ENCODE measurements at regions not wholly inside any gene's neighbourhood (a gene's known extent, or its start where the extent isn't known, plus 50 kb on each side); places are given as distances from the start of the nearest gene placed in this dataset.
"Not testable (repeated sequence)": the region's sequence is repeated elsewhere in the genome, so short reads cannot be mapped to it uniquely, and the experiment has no call there.

DNA sequence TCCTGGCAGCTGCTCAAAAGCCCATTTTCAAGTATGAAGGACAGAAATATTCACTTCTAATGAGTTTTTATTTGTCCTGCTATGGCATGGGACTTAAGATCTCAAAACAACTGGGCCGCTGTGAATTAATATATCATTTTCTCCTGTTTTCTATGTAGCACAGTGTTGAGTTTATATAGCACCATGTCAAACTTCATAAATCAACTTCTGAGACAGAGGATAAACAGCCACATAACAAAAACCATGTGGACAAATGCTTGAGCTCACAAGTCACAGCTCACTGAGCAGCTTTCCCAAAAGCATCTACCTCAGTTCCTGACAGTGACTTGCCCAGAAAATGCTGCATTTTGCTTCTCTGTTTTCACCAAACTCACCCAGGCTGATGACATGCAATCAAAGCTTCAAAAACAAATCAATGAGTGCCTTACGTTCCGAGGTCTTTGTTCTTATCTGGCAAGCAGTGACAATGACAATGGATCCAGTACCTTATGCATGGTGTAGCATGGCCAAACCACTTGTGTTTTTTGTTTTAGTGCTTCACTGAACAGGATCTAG is 722.6 kb downstream of the LRRIQ3 start:
- DNase-seq (ENCODE audit: low spot score): no peak

DNA sequence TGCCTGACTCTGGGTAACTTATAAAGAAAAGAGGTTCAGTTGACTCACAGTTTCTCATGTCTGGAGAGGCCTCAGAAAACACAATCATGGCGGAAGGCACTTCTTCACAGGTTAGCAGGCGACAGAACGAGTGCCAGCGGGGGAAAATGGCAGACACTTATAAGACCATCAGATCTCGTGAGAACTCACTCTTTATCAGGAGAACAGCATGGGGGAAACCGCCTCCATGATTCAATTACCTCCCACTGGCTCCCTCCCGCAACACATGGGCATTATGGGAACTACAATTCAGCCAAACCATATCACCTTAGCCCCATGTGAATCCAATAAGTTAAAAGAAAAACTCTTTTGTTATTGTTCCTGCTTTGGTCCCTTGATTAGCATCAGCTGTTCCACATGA is 725.2 kb downstream of the LRRIQ3 start:
- DNase-seq (ENCODE audit: low spot score): no peak

DNA sequence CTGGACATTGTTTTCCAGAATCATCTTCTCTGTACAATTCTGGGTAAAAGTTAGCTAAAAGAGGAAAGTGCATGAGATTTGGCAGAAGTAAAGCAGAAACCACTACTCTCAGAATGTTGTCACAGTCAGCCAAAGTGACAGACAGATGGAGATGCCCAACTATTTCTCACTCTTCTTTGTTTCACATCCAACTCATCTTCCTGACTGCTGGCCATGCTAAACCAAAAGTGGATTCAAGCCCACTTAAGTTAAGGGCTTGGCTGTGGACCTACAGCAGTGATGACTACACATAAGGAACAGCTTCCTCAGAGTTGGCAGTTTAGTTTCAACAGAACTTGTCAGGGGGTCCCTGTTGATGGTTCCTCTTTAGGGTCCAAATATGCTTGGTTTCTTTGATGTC is 730.2 kb downstream of the LRRIQ3 start:
- DNase-seq (ENCODE audit: low spot score): no peak

DNA sequence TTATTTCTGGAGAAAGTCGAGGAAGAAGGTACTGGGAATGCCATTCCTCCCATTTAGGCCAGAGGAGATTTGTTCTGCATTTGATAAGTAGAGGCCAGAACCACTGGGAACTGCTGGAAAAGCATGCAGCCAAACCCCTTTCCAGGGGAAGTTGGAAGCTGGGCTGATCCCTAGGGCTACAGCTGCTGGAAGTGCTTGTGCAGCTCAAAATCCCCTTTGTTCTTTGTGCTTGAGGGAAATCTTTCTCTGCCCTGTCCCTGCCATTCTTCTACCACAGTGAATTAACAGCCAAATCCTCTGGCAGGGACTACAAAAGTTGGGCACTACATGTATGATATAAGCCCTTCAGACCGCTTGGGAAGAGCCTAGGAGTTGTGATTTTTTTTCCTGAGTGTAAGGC is 734.1 kb downstream of the LRRIQ3 start:
- no peak for DNase-seq (ENCODE audit: low spot score)

GRCh38 chr1:73452522-73452921 is 745.5 kb downstream of the LRRIQ3 start:
- DNase-seq (ENCODE audit: low spot score): no peak

DNA sequence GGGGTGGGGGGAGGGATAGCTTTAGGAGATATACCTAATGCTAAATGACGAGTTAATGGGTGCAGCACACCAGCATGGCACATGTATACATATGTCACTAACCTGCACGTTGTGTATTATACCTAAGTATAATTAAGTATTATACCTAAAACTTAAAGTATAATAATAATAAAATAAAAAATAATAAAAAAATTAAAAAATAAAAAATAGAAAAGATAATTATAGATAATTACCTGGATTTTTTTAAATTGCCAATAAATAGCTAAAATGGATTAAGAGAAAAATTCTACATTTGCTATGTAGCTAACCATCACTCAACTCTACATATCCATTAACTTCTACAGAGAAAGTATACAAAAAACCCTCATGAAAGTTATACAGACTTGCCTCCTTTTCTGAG is 747.3 kb downstream of the LRRIQ3 start:
- DNase-seq (ENCODE audit: low spot score): not testable (repeated sequence)

DNA sequence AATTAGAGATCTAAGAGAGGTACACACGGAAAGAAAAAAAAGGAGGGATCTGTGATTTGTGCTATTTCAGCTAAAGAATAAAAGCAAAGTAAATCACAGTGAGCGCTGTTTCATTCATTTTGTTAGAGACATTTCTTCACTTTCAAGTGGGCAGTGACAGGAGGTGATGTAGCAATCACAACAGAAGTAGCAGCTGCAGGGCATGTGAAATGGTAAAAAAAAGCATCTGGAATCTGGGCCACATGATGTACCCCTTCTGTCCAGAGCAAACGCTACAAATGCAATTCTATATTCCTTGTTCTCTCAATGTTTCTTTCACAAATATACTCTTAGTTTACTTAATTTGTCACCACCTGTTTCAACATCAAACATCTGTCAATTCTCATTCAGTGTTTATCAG is 786.5 kb downstream of the LRRIQ3 start:
- DNase-seq (ENCODE audit: low spot score): no peak

DNA sequence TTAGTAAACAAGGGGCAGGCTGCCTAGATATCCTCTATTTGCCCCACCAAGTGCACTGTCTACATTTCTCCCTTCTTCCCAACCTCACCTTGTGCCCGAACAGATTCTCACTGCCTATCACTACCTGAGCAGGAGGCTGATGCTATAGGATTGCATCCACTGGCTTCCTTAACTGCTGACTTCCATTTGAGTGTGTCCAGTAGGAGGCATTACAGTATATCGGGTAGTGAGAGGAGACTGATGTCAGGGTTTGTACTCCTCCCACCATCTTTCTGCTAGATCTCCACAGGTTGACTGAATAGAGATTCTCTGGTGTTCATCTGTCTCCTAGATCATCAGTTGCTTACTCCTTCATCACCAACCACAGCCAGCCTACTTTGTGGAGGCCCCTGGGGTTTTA is 796.3 kb downstream of the LRRIQ3 start:
- DNase-seq (ENCODE audit: low spot score): no peak

DNA sequence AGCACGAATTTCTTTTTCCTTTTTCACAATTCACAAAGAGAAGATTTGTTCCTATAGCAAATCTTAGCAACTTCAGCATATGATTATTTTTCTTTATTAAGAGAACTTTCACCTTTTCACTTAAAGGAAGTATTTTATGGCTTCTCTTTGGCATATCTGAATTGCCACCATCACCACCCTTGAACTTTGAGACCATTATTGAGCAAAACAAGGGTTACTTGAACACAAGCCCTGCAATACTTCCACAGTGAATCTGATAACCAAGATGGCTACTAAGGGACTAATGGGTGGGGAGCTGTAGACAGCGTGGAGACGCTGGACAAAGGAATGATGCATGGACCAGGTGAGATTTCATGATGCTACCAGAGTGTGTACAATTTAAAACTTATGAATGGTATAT is 815.0 kb downstream of the LRRIQ3 start:
- no peak for DNase-seq (ENCODE audit: low spot score)

DNA sequence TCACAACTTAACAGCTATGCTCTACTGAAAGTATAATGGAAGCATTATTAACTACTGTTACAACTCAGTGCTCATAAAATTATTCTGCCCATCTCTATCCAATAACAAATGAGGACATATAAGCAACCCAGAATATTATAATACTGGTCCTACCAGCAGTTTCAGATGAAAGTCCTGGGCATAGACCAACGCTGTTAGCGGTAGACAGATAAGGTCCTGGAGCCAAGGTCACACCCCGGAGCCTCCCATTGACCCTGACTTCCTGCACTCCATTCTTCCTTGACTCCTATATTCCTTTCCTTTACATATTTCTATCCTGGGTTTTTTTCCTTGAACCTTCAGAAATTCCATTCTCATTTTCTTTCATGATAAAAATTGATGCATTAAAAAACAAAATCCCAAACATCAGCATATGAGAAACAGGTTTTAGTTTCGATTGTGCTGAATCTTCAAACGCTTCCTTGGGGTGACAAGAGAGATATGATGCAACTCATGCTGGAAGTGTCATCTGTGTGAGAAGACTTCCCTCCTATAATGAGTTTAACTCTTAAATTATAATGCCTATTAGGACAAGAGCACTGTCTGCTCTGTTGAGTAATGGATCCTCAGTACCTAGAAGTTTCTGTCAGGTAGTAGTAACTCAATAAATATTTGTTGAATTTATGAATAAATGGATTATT is 831.1 kb downstream of the LRRIQ3 start:
- DNase-seq (ENCODE audit: low spot score): no peak

DNA sequence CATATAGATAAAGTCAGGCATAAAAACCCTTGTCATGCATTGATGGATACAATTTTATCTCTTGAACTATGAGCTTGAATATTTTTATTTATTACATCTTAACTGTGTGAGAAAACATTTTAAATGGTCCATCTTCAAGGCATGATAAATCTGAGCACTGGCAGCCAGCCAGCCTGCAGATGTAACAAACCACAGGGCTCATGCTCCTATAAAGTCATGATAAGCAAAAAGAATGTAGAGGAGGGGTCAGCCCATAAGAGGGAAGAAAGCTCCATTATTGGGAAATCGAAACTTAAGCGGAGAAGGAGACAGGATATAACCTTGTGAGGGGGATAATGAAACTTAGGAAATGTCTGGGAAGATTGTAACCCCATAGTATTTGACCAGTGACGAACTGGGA is 839.0 kb downstream of the LRRIQ3 start:
- no peak for DNase-seq (ENCODE audit: low spot score)

DNA sequence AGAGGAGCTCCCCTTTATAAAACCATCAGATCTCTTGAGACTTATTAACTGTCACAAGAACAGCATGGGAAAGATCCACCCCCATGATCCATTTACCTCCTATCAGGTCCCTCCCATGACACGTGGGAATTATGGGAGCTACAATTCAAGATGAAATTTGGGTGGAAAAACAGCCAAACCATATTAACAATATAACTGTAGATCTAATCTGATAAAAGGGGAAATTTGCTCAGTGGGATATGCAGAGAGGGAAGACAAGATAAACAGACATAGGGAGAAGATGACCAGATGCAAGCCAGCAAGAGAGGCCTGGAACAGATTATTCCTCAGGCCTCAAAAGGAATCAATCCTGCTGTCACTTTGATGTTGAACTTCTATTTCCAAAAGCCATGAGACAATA is 841.5 kb downstream of the LRRIQ3 start:
- DNase-seq (ENCODE audit: low spot score): no peak

- no peak for DNase-seq (ENCODE audit: low spot score)
These were observed 854.0 kb downstream of the LRRIQ3 start for GRCh38 chr1:73343947-73344346.

- DNase-seq (ENCODE audit: low spot score): no peak
These were observed 864.0 kb downstream of the LRRIQ3 start for GRCh38 chr1:73333847-73334503.

- DNase-seq (ENCODE audit: low spot score): no peak
These were observed 866.2 kb downstream of the LRRIQ3 start for GRCh38 chr1:73331726-73332125.

- no peak for DNase-seq (ENCODE audit: low spot score)
These were observed 870.0 kb downstream of the LRRIQ3 start for GRCh38 chr1:73327998-73328397.

GRCh38 chr1:73327180-73327793 is 870.7 kb downstream of the LRRIQ3 start:
- no peak for DNase-seq (ENCODE audit: low spot score)

DNA sequence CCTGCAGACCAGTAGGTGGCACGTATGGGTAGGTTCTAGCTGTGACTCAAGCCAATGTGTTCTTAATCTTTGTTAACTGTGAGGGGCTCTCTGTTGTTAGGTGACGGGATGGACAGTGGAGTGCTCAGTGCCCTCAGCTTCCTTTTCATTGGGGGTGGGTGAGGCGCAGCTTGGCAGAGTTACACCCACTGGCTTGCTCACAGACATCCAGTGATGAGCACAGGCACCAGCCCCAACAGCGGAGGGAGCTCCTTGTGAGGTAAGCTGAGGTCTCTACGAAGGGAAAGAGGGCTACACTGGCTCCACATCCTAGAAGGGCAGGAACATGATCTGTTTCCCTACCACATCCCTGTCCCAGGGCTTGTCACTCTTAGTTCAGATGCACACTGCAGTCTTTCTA is 871.3 kb downstream of the LRRIQ3 start:
- DNase-seq (ENCODE audit: low spot score): no peak

- DNase-seq (ENCODE audit: low spot score): no peak
These were observed 887.1 kb downstream of the LRRIQ3 start for GRCh38 chr1:73310797-73311381.

- DNase-seq (ENCODE audit: low spot score): no peak
These were observed 890.9 kb downstream of the LRRIQ3 start for GRCh38 chr1:73306899-73307555.

DNA sequence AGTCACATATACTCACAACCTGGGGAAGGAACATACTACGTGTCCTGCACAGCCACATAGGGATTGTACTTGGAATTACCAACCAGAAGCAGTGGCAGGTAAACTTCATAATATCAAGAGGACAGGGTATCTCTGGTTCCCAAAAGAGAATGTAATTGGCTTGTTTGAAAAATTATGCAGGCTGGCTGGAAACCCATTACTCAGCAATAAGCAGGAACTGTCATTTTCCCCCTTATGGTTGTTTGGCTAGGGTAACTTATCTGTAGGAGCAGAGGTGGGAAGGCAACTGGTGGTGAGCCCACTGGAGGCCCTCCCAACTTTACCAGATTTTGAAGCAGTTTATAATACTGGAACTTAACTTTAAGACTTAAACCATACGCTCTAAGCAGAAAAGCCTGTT is 924.1 kb downstream of the LRRIQ3 start:
- no peak for DNase-seq (ENCODE audit: low spot score)

GRCh38 chr1:73245196-73245595 is 952.8 kb downstream of the LRRIQ3 start:
- not testable (repeated sequence) for DNase-seq (ENCODE audit: low spot score)
